K562 (cell line): ENCODE measurements at regions not wholly inside any gene's neighbourhood (a gene's known extent, or its start where the extent isn't known, plus 50 kb on each side); places are given as distances from the start of the nearest gene placed in this dataset.

ENCODE experiments used
- ATAC-seq: fragments of 200-7000 bp; cut with Tn5 transposase; 3 replicates; pipeline ENCODE4 v1.9.1; 2020; ENCODE audit warnings: moderate library complexity
- BruUV-seq: library from RNA; stranded (reverse); fragments of 400-500 nt; replicated peaks from 2 replicates; lab custom pipeline; 2021; lab: Mats Ljungman, UMichigan
- CTCF ChIA-PET: fragments of 300-600 bp; formaldehyde crosslinking; extraction: SDS; loops from one replicate; lab custom pipeline; 2021; ENCODE audit warnings: low intra/inter-chr PET ratio; lab: Yijun Ruan, JAX
- POLR2A ChIA-PET: fragments of 300-600, 350-650 bp; sonication (Branson Sonifier 250); formaldehyde crosslinking; extraction: SDS; loops from one replicate; lab custom pipeline; 2021; ENCODE audit warnings: antibody characterized with exemption, inconsistent platforms; lab: Yijun Ruan, JAX
- DNase-seq, 4 experiments: peaks; one replicate each; pipeline versions ENCODE4 v3.0.0 to v3.0.0-alpha.2; 2011 to 2018; ENCODE audit warnings: low spot score in 3 of 4, mixed read lengths in 3 of 4; ENCODE audit errors: extremely low read depth in 1 of 4
- FAIRE-seq: peaks from 2 replicates; lab custom pipeline; 2011; peaks lifted over from hg19 to GRCh38; lab: Jason Lieb, UNC
- H2AFZ ChIP-seq: 2 replicates; pipeline ENCODE4 v1.6.0; 2011; ENCODE audit warnings: low read depth, low read length, control low read depth, inconsistent platforms
- H3K27ac ChIP-seq: fragments of 200-600 bp; 3 replicates; pipeline ENCODE4 v1.8.0; 2011; ENCODE audit warnings: low read depth, mild to moderate bottlenecking, control low read depth, inconsistent platforms, low read length, moderate library complexity, mixed read lengths; ENCODE audit errors: extremely low read depth
- H3K27me3 ChIP-seq, 2 experiments: fragments of 300-600 bp in 1 of 2; 2 replicates in 1 of 2; 3 replicates in 1 of 2; pipeline versions ENCODE4 v1.6.0 to v1.8.0; 2011; ENCODE audit warnings: inconsistent platforms in 2 of 2, low read length in 2 of 2, mild to moderate bottlenecking in 1 of 2, mixed read lengths in 1 of 2, moderate library complexity in 1 of 2; ENCODE audit not compliant: control insufficient read depth in 2 of 2, insufficient read depth in 2 of 2
- H3K36me3 ChIP-seq: fragments of 300-600 bp; 3 replicates; pipeline ENCODE4 v1.8.0; 2011; ENCODE audit warnings: mild to moderate bottlenecking, low read length, inconsistent platforms; ENCODE audit not compliant: control insufficient read depth, insufficient read depth
- H3K4me1 ChIP-seq, 2 experiments: fragments of 200-600 bp in 1 of 2; replicated peaks in 1 of 2; 2 replicates in 1 of 2; 3 replicates in 1 of 2; pipeline versions ENCODE4 v1.5.1 to v1.8.0; 2011; ENCODE audit warnings: inconsistent platforms in 2 of 2, low read length in 2 of 2, mild to moderate bottlenecking in 1 of 2, mixed read lengths in 1 of 2, moderate library complexity in 1 of 2; ENCODE audit not compliant: control insufficient read depth in 2 of 2, insufficient read depth in 2 of 2
- H3K4me2 ChIP-seq: 2 replicates; pipeline ENCODE4 v1.6.1; 2011; ENCODE audit warnings: low read length, control low read depth, inconsistent platforms, mixed read lengths; ENCODE audit not compliant: insufficient read depth
- H3K4me3 ChIP-seq: fragments of 200-600 bp; sonication (generic), shearing (Covaris generic); 2 replicates; pipeline ENCODE4 v1.5.1; 2016; ENCODE audit warnings: control low read depth, inconsistent platforms
- H3K79me2 ChIP-seq: fragments of 200-600 bp; 3 replicates; pipeline ENCODE4 v1.8.0; 2011; ENCODE audit warnings: low read length, inconsistent platforms; ENCODE audit not compliant: control insufficient read depth, insufficient read depth
- H3K9ac ChIP-seq, 2 experiments: 2 replicates each; pipeline versions ENCODE4 v1.6.0 to v1.6.1; 2011; ENCODE audit warnings: low read depth in 2 of 2, low read length in 2 of 2, control low read depth in 1 of 2, inconsistent platforms in 1 of 2, mild to moderate bottlenecking in 1 of 2, mixed read lengths in 1 of 2; ENCODE audit not compliant: insufficient read depth in 1 of 2
- H3K9me1 ChIP-seq: one replicate; pipeline ENCODE4 v1.6.0; 2011; ENCODE audit warnings: inconsistent platforms, mild to moderate bottlenecking, low read length, moderate library complexity; ENCODE audit not compliant: control insufficient read depth, insufficient read depth
- H3K9me3 ChIP-seq: replicated peaks from 2 replicates; pipeline ENCODE4 v1.5.1; 2011; ENCODE audit warnings: low read depth, low read length, inconsistent platforms; ENCODE audit not compliant: control insufficient read depth, insufficient read depth
- H4K20me1 ChIP-seq: replicated peaks from 2 replicates; pipeline ENCODE4 v1.6.1; 2011; ENCODE audit warnings: low read length, inconsistent platforms, mixed read lengths; ENCODE audit not compliant: control insufficient read depth, insufficient read depth
- BRCA1 ChIP-seq, 2 experiments: fragments of 450-650 bp in 1 of 2; sonication (generic) in 1 of 2; formaldehyde crosslinking in 1 of 2; IDR thresholded peaks; 2 replicates each; pipeline versions ENCODE4 v1.5.0 to v1.6.1; 2017 to 2020; ENCODE audit warnings: mild to moderate bottlenecking in 1 of 2, missing genetic modification reagents in 1 of 2
- CCNT2 ChIP-seq: IDR thresholded peaks from 2 replicates; pipeline ENCODE4 v1.6.1; 2011; ENCODE audit warnings: borderline replicate concordance, low read depth, mild to moderate bottlenecking, moderate library complexity, mixed read lengths, low read length; ENCODE audit not compliant: insufficient read length; ENCODE audit errors: extremely low read depth
- GTF2E2 ChIP-seq: fragments of 200-800 bp; sonication (Bioruptor generic); IDR thresholded peaks from 2 replicates; pipeline ENCODE4 v1.6.1; 2016; ENCODE audit warnings: missing genetic modification characterization, missing compliant biosample characterization
- NCOA2 ChIP-seq, 2 experiments: fragments of 450-650 bp; IDR thresholded peaks; 2 replicates each; pipeline ENCODE4 v1.6.1; 2018; ENCODE audit warnings: mild to moderate bottlenecking in 2 of 2, moderate library complexity in 1 of 2; ENCODE audit not compliant: partially characterized antibody in 2 of 2
- PHB2 ChIP-seq: fragments of 450-650 bp; IDR thresholded peaks from 2 replicates; pipeline ENCODE4 v1.6.1; 2017; ENCODE audit warnings: low read depth
- REST ChIP-seq, 2 experiments: fragments of 450-650 bp; formaldehyde crosslinking in 1 of 2; IDR thresholded peaks; 2 replicates each; pipeline versions ENCODE4 v1.4.0 to v1.6.1; 2014 to 2020; ENCODE audit warnings: mild to moderate bottlenecking in 2 of 2, borderline replicate concordance in 1 of 2, low read depth in 1 of 2
- TFAM ChIP-seq: fragments of 250-450 bp; sonication (Bioruptor Pico); conservative IDR thresholded peaks from 2 replicates; pipeline ENCODE4 v1.5.0; 2021; ENCODE audit warnings: mild to moderate bottlenecking, moderate library complexity
- in situ Hi-C: fragments of 300-500 bp; cut with MboI; formaldehyde crosslinking; loops from 4 replicates; pipeline ENCODE4 v1.15.0; 2018; ENCODE audit warnings: inconsistent platforms, mixed read lengths
- intact Hi-C: fragments of 100-400 bp; cut with micrococcal nuclease; formaldehyde crosslinking; loops from 2 replicates; pipeline ENCODE4 v1.14.2; 2022

GRCh38 chr13:80883545-80883944, 542.6 kb upstream of the SPRY2 start:
- no peaks in the 10 kb centered on the region for H4K20me1 ChIP-seq
- CTCF ChIA-PET: no interaction called here
- H3K36me3 ChIP-seq: no peaks in the 10 kb centered on the region
- no peak overlapping the region for H2AFZ ChIP-seq
- no peak for FAIRE-seq
- no peak overlapping the region for H3K27ac ChIP-seq
- H3K4me2 ChIP-seq: no peak overlapping the region
- H3K4me1 ChIP-seq: no peaks in the 10 kb centered on the region
- DNase-seq: no peak
- TF ChIP-seq GTF2E2 (tag): 0 out of 2 replicates have a peak, but pooled peaks have one; percentile 53
- TF ChIP-seq PHB2: no peak
- TF ChIP-seq TFAM (CRISPR knock-in tag): 0 out of 2 replicates have a peak, but pooled peaks have one; percentile 67
- 0 out of 2 replicates have a peak, but pooled peaks have one; percentile 74 for TF ChIP-seq BRCA1 (IDR thresholded peaks at IDR 0.05)
- no peak for TF ChIP-seq BRCA1 (CRISPR knock-in tag; IDR thresholded peaks at IDR 0.05)
- peak; percentile 45 to 59 for TF ChIP-seq NCOA2 (IDR thresholded peaks at IDR 0.05; ENCODE audit: partially characterized antibody in 2 of 2)
- TF ChIP-seq, all 486 proteins: peak for 4
- Histone ChIP-seq H3K4me3 (no peak overlapping the region), H3K9me1 (no peaks in the 10 kb centered on the region), H3K27me3 (no peaks in the 10 kb centered on the region), H3K9me3 (no peaks in the 10 kb centered on the region), H3K9ac (no peak overlapping the region), H3K79me2 (no peaks in the 10 kb centered on the region)
- intact Hi-C loops (no loop called here), in situ Hi-C loops (no loop called here)
- ATAC-seq: no peak
- BruUV-seq: no TSS peak
- POLR2A ChIA-PET: no interaction called here

GRCh38 chr13:80881942-80882445, 541.1 kb upstream of the SPRY2 start:
- in situ Hi-C loops: no loop called here
- Histone ChIP-seq H3K4me3 (no peak overlapping the region), H3K9ac (no peak overlapping the region), H3K9me1 (no peaks in the 10 kb centered on the region), H3K36me3 (no peaks in the 10 kb centered on the region), H2AFZ (no peak overlapping the region), H4K20me1 (no peaks in the 10 kb centered on the region), H3K4me1 (no peaks in the 10 kb centered on the region), H3K27ac (no peak overlapping the region), H3K9me3 (no peaks in the 10 kb centered on the region), H3K79me2 (no peaks in the 10 kb centered on the region), H3K27me3 (no peaks in the 10 kb centered on the region), H3K4me2 (no peak overlapping the region)
- POLR2A ChIA-PET: interaction anchor here (1.1 kb wide), 1 partner anchor 10 kb away, joined by 4 read pairs; no protein-coding TSS in a partner anchor
- intact Hi-C loops: no loop called here
- BruUV-seq: no TSS peak
- no peak for ATAC-seq
- no peak for FAIRE-seq
- DNase-seq: peak in 3 of 4 experiments; percentile 6 to 12 (median 11)
- CTCF ChIA-PET: no interaction called here
- TF ChIP-seq REST (IDR thresholded peaks at IDR 0.05; ENCODE audit: borderline replicate concordance) (peak; percentile 8; the same call in 1 of the 2 replicates), REST (CRISPR knock-in tag; IDR thresholded peaks at IDR 0.05; ENCODE audit: low read depth) (no peak), CCNT2 (peak; percentile 9)
